ENCODE measurements at regions not wholly inside any gene's neighbourhood (a gene's known extent, or its start where the extent isn't known, plus 50 kb on each side); places are given as distances from the start of the nearest gene placed in this dataset.

- no peak for TF ChIP-seq CTCF (IDR thresholded peaks at IDR 0.05)
- no peak for TF ChIP-seq POLR2AphosphoS5 (IDR thresholded peaks at IDR 0.05; ENCODE audit: low read depth, low read length)
- no peak for TF ChIP-seq NRF1 (IDR thresholded peaks at IDR 0.05; ENCODE audit: low read depth, low read length)
- TF ChIP-seq JUND (IDR thresholded peaks at IDR 0.05), result no peak
- no peak for TF ChIP-seq TCF12 (IDR thresholded peaks at IDR 0.05)
- no peak for TF ChIP-seq MAX (IDR thresholded peaks at IDR 0.05; ENCODE audit: low read depth)
- no peak for TF ChIP-seq EZH2phosphoT487 (IDR thresholded peaks at IDR 0.05; ENCODE audit: borderline replicate concordance, low read depth)
- TF ChIP-seq GABPA (IDR thresholded peaks at IDR 0.05; ENCODE audit: low read depth), result no peak
Observed at GRCh38 chr3:73697020-73697419, 72.3 kb upstream of the PDZRN3 start.
